ENCODE measurements at regions not wholly inside any gene's neighbourhood (a gene's known extent, or its start where the extent isn't known, plus 50 kb on each side); places are given as distances from the start of the nearest gene placed in this dataset.
A peak's percentile ranks its signal among the peaks of the same experiment; 100 is the strongest.
"Not testable (repeated sequence)": the region's sequence is repeated elsewhere in the genome, so short reads cannot be mapped to it uniquely, and the experiment has no call there.

DNA sequence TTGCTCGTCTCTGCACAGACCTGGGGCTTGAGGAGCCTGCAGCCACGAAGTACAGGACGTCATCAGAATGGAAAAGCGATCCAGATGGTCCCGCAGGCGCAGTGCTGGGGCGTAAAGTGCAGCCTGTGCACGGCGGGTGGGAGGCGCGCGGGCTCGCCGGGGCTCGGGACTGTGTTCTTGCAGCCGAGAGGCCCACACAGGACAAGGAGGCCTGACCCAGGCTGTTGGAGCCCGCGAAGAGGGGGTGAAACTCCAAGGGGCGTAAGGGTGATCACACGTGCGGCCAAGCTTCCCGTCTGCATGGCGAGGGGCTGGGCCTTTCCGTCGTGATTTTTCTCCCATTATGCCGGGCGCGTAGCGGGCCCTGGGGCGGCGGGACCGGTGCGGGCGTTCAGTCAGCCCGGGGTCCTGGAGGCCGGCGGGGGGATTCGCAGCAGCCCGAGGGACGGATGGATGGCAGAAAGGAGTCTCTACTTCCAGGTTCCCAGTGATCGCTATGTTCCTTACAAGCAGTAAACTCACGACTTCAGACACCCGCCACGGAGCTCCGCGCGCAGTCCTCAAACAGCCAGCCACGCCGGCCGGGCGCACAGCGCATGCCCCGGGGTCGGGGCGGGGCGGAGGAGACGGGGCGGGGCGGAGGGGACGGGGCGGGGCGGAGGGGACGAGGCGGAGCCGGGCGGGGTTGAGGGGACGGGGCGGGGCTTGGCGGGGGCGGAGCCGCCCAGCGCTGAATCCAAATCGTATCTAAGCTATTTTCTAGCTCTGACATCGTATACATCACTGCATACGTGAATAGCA lies 141.0 kb upstream of the KCNJ18 start:
- DNase-seq (ENCODE audit: low spot score) = peak; percentile 86

DNA sequence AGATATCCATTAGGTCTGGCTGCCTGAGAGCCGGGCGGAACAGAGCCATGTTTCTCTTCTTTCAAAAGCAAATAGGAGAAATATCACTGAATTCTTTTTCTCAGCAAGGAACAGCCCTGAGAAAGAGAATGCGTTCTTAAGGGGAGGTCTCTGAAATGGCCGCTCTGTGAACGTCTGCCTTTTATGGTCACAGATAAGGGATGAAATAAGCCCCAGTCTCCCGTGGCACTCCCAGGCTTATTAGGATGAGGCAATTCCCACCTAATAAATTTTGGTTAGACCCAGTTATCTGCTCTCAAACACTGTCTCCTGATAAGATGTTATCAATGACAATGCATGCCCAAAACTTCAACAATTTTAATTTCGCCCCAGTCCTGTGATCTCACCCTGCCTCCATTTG lies 133.4 kb upstream of the KCNJ18 start:
- DNase-seq (ENCODE audit: low spot score) = not testable (repeated sequence)

GRCh38 chr17:21564262-21564661 lies 128.1 kb upstream of the KCNJ18 start:
- DNase-seq (ENCODE audit: low spot score) = no peak

DNA sequence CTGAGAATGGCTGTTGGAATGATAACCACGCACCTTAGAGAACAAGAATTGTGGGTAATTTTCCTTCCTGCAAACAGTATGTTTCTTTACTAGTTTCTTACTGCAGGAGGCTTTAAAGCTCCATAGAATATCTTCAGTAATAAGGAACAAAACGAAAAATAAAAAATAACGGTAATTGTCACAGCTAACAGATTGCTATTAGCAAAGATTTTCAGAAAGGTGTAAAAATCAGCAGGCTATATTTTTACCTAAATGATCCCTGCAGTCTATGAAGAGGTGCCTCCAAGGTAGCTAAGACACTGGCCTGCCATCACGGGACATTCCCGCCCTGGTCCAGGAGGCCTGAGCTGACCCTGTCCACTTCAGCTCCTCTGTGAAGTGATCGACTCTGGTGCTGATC lies 127.6 kb upstream of the KCNJ18 start:
- not testable (repeated sequence) for DNase-seq (ENCODE audit: low spot score)

DNA sequence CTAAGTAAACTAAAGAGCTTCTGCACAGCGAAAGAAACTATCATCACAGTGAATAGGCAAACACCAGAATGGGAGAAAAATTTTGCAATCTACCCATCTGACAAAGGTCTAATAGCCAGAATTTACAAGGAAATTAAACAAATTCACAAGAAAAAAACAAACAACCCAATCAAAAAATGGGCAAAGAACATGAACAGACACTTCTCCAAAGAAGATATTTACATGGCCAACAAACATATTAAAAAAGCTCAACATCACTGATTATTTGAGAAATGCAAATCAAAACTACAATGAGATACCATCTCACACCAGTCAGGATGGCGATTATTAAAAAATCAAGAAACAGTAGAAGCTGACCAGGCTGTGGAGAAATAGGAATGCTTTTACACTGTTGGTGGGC lies 121.9 kb upstream of the KCNJ18 start:
- not testable (repeated sequence) for DNase-seq (ENCODE audit: low spot score)

DNA sequence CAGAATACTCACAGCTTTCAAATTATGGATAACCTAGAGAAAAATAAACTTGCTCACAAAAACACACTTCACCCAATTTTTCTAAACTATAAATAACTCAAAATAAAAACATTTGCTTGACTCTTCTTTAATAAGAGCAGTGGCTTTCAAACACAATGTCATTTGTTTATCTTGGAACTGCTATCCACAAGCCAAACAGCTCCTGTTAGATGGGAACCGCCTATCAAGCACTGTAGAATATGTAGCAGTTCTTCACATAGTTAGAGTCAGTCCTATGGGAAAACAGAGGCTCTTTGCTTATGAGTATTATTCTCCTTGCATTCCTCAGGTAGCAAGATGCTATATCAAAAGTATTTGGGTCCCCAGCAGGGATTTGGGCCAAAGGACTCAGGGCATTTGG lies 120.2 kb upstream of the KCNJ18 start:
- not testable (repeated sequence) for DNase-seq (ENCODE audit: low spot score)

GRCh38 chr17:21573271-21573960 lies 118.9 kb upstream of the KCNJ18 start:
- DNase-seq (ENCODE audit: low spot score) = peak; percentile 11

DNA sequence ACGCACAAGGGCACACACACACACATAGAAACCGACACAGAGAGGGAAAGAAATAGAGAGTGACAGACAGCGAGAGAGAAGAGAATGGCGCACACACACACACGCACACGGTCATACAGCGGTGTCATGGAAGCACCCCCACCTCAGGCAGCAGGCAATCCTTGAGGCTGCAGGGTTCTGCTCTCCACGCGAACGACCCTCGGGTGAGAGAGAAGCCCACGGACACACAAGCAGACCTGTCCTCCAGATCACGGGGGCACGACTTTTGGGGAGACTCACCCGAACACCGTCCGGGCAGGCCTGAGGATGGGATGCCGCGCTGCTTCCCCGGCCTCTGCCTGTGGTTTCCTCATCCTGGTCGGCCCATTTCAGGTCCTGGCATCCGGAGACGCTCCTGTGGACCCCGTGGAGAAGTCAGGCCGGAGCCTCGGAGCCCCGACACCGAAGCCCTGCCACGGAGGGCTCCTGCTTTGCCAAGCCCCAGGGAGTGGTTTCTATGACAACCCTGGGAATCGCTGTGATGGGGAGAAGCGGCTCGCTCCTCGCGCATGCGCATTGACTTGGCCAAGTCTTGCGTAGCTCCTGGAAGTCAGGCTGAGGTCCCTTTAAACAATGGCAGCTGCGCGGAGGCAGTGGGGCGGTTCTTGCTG lies 118.2 kb upstream of the KCNJ18 start:
- DNase-seq (ENCODE audit: low spot score) = peak; percentile 81

- not testable (repeated sequence) for DNase-seq (ENCODE audit: low spot score)
Observed at GRCh38 chr17:21574611-21575255, 117.6 kb upstream of the KCNJ18 start.

GRCh38 chr17:21578783-21579182 lies 113.5 kb upstream of the KCNJ18 start:
- not testable (repeated sequence) for DNase-seq (ENCODE audit: low spot score)

GRCh38 chr17:21592774-21593173 lies 99.5 kb upstream of the KCNJ18 start:
- DNase-seq (ENCODE audit: low spot score) = no peak

DNA sequence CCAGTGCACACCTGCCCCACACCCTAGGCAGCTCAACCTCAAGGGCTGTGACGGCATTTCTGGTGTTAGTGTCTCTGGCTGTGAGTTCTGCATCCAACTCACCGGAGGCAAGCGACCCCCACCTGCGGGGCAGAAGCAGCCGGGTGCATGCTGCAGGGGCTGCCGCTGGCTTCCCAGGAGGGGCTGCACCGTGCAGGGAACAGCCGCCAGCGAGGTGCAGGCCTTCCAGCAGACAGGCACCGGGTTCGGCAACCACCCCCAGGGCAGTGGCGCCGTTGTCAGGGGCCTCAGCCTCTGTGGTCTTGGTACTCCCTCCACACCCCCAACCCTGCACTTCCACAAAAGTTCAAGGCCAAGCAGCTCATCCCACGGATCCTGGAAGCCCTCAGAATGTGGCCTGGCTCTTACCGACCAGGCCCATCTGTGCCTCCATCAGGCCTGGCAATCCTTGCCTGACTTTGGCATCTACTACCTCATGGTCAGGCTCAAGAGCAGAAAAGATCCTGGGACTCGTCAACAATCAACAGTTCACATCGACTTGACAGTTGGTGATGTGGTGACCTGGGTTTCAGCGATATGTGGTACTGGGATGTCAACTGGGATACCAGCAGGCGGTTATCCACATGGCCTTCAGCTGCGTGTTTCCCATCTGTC lies 98.7 kb upstream of the KCNJ18 start:
- peak; percentile 82 for DNase-seq (ENCODE audit: low spot score)

DNA sequence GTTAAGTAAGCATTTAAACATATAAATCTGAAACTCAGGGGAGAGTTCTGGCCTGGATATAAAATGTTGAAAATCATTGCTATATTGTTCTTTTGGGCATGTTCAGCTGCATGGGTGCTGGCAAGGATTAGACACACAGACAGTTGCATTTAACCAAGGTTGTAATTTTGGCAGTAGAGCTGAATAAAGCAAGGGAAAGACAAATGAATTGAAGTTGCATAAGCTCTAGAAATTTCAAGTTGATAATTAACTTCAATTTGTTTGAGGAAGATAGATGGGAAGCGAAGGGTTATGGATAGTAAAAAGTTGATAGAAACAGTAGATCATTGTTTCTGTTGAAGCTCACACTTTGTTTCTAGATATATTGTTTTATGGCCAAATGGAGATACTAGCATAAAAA lies 97.2 kb upstream of the KCNJ18 start:
- DNase-seq (ENCODE audit: low spot score) = no peak

DNA sequence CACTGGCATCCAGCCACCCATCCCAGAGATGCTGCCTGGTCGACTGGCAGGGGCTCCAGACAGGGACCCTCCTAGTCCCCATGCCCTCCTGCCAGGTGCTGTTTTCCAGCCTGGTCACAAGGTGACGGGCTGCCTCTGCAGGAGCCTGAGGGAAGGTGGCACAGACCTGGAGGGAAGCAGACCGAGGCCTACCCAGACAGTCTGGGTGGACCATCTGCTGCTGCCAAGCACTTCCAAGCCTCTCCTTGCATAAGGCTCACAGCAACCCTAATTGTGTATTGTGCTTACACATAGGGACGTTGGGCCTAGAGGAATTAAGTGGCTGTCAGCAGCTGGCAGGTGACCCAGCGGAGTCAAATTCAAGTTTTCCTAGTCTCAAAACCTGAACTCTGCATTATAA lies 90.1 kb upstream of the KCNJ18 start:
- peak; percentile 66 for DNase-seq (ENCODE audit: low spot score)

DNA sequence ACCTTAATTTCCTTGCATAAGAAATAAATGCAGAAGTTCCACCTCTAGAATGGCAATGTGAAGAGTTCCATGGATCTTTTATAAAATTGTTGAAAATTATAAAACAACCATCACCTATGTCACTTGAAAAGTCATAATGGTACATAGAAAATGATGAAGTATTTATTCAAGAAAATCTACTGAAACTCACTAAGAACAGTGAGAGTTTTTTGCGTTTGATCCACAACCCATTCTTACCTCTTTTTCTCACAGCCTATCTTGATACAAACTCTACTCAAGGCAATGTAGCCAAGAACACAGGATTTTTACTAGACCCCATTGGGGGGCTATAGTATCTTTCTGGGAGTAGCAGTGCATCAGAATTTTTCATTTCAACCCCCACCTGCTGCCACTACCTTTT lies 89.0 kb upstream of the KCNJ18 start:
- DNase-seq (ENCODE audit: low spot score) = not testable (repeated sequence)

GRCh38 chr17:21611443-21611842 lies 80.9 kb upstream of the KCNJ18 start:
- DNase-seq (ENCODE audit: low spot score) = not testable (repeated sequence)

- peak; percentile 14 for DNase-seq (ENCODE audit: low spot score)
Observed at GRCh38 chr17:21612123-21613070, 79.9 kb upstream of the KCNJ18 start.

DNA sequence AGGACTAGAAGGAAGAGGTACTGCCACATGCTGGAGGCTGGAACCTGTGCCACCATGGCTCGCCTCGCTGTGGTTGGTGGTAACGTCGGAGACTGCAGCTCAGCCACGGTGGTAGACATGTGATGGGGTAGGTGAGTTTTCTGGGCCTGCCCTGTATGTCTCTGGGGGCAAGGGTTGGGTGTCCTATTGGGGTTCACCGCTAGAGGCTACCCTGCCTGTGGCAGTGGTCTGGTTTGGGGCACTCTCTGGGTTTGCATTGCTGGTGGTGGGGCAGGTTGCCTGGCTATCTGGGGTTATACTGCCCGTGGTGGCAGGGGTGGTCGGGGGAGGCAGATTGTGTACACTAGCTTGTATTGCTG lies 79.3 kb upstream of the KCNJ18 start:
- DNase-seq (ENCODE audit: low spot score) = no peak

- peak; percentile 67 for DNase-seq (ENCODE audit: low spot score)
Observed at GRCh38 chr17:21626987-21627386, 65.3 kb upstream of the KCNJ18 start.

Measured in cerebellar cortex (tissue), 1 donor.